ENCODE measurements at regions not wholly inside any gene's neighbourhood (a gene's known extent, or its start where the extent isn't known, plus 50 kb on each side); places are given as distances from the start of the nearest gene placed in this dataset.

- DNase-seq (ENCODE audit: low read depth): no peak
- Histone ChIP-seq H3K36me3 (ENCODE audit: control insufficient read depth, insufficient read depth, low read length) (no peaks in the 10 kb centered on the region), H3K27me3 (ENCODE audit: control insufficient read depth, insufficient read depth, low read length) (no peaks in the 10 kb centered on the region), H3K4me3 (ENCODE audit: low read depth, low read length) (no peak overlapping the region)
- ChIA-PET POLR2A (no interaction called here), CTCF (interaction anchor here (1.0 kb wide), 1 partner anchor 12 kb away, joined by 3 read pairs; no protein-coding TSS in a partner anchor)
- TF ChIP-seq CTCF (IDR thresholded peaks at IDR 0.05; ENCODE audit: insufficient read depth, low read depth, low read length): no peak
These were observed 559.1 kb downstream of the CETN3 start for GRCh38 chr5:89850513-89850865.

GRCh38 chr5:89849830-89850512, 559.6 kb downstream of the CETN3 start:
- TF ChIP-seq CTCF (IDR thresholded peaks at IDR 0.05; ENCODE audit: insufficient read depth, low read depth, low read length): no peak
- CTCF ChIA-PET: interaction anchor here (1.0 kb wide), 1 partner anchor 12 kb away, joined by 3 read pairs; no protein-coding TSS in a partner anchor
- DNase-seq (ENCODE audit: low read depth): no peak

GRCh38 chr5:89847743-89848142, 561.8 kb downstream of the CETN3 start:
- TF ChIP-seq CTCF (IDR thresholded peaks at IDR 0.05; ENCODE audit: insufficient read depth, low read depth, low read length): no peak
- Histone ChIP-seq H3K36me3 (ENCODE audit: control insufficient read depth, insufficient read depth, low read length) (no peaks in the 10 kb centered on the region), H3K4me3 (ENCODE audit: low read depth, low read length) (no peak overlapping the region), H3K27me3 (ENCODE audit: control insufficient read depth, insufficient read depth, low read length) (no peaks in the 10 kb centered on the region)
- CTCF ChIA-PET: no interaction called here
- DNase-seq (ENCODE audit: low read depth): no peak
- POLR2A ChIA-PET: no interaction called here

More at GRCh38 chr5:89849830-89850512, 559.6 kb downstream of the CETN3 start:
- Histone ChIP-seq H3K27me3 (ENCODE audit: control insufficient read depth, insufficient read depth, low read length) (no peaks in the 10 kb centered on the region), H3K4me3 (ENCODE audit: low read depth, low read length) (no peak overlapping the region), H3K36me3 (ENCODE audit: control insufficient read depth, insufficient read depth, low read length) (no peaks in the 10 kb centered on the region)
- POLR2A ChIA-PET: no interaction called here

- no peak for TF ChIP-seq CTCF (IDR thresholded peaks at IDR 0.05; ENCODE audit: insufficient read depth, low read depth, low read length)
- DNase-seq (ENCODE audit: low read depth): no peak
- H3K36me3 ChIP-seq (ENCODE audit: control insufficient read depth, insufficient read depth, low read length): no peaks in the 10 kb centered on the region
- ChIA-PET CTCF (no interaction called here), POLR2A (no interaction called here)
- H3K27me3 ChIP-seq (ENCODE audit: control insufficient read depth, insufficient read depth, low read length): no peaks in the 10 kb centered on the region
- no peak overlapping the region for H3K4me3 ChIP-seq (ENCODE audit: low read depth, low read length)
These were observed 565.0 kb downstream of the CETN3 start for GRCh38 chr5:89844548-89844947.

- no peak for TF ChIP-seq CTCF (IDR thresholded peaks at IDR 0.05; ENCODE audit: insufficient read depth, low read depth, low read length)
- CTCF ChIA-PET: no interaction called here
- H3K36me3 ChIP-seq (ENCODE audit: control insufficient read depth, insufficient read depth, low read length): no peaks in the 10 kb centered on the region
- DNase-seq (ENCODE audit: low read depth): no peak
- no peaks in the 10 kb centered on the region for H3K27me3 ChIP-seq (ENCODE audit: control insufficient read depth, insufficient read depth, low read length)
- no peak overlapping the region for H3K4me3 ChIP-seq (ENCODE audit: low read depth, low read length)
- POLR2A ChIA-PET: no interaction called here
These were observed 567.0 kb downstream of the CETN3 start for GRCh38 chr5:89842531-89842930.

Data from BJ (cell line).